HG03060 (cell line): ENCODE measurements at regions not wholly inside any gene's neighbourhood (a gene's known extent, or its start where the extent isn't known, plus 50 kb on each side); places are given as distances from the start of the nearest gene placed in this dataset.
"Not testable (repeated sequence)": the region's sequence is repeated elsewhere in the genome, so short reads cannot be mapped to it uniquely, and the experiment has no call there.

ENCODE experiments used
- ATAC-seq: cut with Tn5 transposase; IDR thresholded peaks from one replicate; pipeline ENCODE4 v1.9.1; 2021; ENCODE audit warnings: low read depth, moderate number of reproducible peaks; ENCODE audit not compliant: unreplicated experiment

DNA sequence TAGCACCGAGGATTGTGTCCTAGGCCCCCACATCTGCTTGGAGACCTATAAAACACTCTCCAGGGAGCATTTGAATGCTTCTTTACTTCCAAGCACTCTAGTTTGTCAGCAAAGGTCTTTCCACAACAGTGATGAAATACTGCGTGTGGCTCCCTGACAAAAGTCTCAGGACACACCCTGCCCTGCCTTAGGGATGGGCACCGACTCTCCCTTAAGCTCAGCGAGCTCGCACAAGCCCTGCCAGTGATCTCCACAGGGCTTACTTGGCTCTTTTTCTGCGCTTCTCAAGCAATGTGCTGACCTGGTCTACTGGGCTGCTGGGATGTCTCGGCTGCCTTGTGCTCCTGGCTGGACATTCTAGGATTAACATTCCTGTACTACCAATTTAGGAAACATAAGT is 84.3 kb upstream of the MPP7 start:
- no peak for ATAC-seq

DNA sequence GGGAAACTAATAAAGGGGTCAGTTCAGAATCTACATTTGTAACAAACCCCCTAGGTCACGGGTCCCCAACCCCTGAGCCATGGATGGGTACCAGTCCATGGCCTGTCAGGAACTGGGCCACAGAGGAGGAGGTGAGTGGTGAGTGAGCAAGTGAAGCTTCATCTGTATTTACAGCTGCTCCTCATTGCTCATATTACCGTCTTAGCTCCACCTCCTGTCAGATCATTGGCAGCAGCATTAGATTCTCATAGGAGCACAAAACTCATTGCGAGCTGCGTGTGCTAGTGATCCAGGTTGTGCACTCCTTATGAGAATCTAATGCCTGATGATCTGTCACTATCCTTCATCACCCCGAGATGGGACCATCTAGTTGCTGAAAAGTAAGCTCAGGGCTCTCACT is 88.4 kb upstream of the MPP7 start:
- ATAC-seq: no peak

DNA sequence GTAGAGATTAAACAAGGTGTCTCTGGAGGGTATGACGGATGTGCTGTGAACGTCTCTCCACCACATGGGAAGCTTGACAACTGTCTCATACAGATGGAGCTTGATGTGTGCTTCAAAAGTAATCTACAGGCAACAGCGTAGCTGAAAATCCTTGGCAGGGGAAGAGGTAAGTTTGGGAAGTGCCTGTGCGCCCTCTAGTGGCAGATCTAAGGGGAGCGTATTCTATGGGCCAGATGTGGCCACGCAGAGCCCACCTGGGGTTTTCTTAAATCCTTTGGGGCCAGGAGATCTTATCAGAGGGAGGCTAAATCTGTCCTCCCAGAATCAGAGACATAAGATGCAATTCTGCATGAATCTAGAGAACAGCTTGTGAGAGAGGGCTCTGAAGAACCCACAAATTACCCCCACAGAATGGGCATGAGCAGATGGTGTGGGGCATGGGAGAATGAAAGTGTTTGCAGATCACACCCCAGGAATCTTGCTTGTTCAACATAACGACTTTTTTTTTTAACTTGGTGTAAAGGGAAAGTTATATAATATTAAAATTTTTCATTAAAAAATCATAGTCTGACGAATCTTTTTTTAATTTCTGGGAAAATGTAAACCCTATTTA is 91.2 kb upstream of the MPP7 start:
- peak; percentile 67 for ATAC-seq

DNA sequence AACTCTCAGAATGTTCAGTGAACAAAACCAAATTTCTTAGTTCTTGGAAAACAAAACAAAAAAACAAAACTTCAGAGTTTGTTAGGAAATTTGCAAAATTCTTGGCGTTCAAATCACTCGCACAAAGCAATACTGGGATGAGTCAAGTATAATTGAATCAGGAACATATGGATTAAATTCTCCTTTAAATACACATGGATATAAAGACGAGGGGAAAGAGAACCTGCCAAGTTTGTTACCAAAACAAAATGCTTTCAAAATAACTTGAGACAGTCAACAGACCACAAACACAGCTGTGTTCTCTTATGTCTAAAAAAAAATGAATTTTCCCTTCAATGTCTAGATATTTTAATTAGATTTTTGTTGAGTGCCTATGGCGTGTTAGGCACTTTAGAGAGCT is 93.5 kb upstream of the MPP7 start:
- no peak for ATAC-seq

DNA sequence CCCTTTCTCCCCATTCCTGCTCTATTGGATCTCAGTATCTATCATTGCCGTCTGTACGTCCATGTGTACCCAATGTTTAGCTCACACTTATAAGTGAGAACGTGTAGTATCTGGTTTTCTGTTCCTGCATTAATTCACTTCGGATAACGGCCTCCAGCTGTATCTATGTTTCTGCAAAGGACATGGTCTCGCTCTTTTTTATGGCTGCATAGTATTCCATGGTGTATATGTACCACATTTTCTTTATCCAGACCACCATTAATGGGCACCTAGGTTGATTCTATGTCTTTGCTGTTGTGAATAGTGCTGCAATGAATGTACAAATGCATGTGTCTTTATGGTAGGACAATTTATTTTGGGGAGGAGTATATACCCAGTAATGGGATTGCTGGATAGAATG is 94.4 kb upstream of the MPP7 start:
- ATAC-seq: no peak

DNA sequence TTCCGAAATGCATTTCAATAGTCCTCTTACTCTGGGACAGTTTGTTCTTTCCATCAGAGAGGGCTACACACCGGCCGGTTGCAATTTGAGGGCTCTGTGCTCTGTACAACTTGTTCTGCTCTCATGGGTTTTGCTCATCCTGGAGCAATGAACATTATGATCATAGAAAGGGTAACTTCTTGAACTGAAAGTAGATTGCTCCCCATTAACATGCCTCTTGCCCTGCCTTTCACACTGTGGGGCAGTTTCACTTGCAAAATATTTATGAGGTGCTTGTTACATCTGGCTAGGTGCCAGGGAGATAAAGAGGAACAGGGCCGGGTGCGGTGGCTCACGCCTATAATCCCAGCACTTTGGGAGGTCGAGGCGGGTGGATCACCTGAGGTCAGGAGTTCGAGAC is 97.3 kb upstream of the MPP7 start:
- ATAC-seq: no peak

DNA sequence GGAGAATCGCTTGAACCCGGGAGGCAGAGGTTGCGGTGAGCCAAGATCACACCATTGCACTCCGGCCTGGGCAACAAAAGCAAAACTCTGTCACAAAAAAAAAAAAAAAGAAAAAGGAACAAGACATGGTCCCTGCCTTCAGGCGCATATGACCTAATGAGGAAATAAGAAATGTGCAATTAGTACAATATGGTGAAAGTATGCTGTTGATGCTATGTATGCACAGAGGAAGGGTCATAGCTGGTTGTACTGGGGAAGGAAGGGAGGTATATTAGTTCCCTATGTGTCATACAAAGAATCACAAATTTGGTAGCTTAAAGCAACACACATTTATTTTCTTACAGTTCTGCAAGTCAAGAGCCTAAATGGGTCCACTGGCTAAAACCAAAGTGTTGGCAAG is 97.8 kb upstream of the MPP7 start:
- ATAC-seq: no peak

DNA sequence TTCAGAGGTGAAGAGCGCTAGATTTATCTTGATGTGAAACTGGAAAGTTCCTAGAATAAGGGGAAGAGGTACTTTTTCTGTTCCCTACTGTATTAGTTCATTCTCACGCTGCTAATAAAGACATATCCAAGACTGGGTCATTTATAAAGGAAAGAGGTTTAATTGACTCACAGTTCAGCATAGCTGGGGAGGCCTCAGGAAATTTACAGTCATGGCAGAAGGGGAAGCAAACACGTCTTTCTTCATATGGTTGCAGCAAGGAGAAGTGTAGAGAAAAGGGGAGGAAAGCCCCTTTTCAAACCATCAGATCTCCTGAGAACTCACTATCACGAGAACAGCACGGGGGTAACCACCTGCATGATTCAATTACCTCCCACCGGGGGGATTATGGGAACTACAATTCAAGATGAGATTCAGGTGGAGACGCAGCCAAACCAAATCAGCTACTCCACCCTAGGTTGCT is 99.8 kb upstream of the MPP7 start:
- ATAC-seq: not testable (repeated sequence)

DNA sequence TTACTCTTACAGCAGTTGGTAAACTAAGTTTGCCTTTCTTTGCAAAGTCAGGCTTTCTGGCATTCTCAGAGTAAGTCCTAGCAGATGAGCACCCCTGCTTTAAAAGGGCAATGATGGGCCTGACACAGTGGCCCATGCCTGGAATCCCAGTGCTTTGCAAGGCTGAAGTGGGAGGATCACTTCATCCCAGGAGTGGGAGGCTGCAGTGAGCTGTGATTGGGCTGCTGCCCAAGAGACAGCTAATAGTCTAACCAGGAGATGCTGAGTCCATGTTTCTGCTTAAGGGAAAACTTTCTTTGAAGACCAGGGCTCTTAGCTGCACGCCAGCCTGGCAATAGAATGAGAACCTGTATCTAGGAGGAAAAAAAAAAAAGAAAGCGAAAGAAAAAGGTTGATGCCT is 100.2 kb upstream of the MPP7 start:
- ATAC-seq: no peak

DNA sequence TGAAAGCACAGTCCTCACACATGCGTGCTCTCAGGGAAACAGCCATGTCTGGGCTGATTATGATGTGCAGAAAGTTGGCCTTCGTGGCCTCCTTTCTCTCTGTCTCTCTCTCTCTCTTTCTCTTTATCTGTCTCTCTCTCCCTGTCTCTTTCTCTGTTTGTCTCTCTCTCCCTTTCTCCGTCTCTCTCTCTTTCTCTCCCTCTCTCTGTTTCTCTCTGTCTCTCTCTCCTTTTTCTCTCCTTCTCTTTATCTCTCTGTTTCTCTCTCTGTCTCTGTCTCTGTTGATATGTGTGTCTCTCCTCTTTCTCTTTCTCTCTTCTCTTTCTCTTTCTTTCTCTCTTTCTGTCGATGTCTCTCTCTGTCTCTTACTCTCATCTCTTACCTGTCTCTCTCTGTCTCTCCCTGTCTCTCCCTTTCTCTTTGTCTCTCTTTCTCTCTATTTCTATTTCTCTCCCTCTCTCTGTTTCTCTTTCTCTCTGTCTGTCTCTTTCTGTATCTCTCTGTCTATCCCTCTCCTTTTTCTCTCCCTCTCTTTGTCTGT is 105.4 kb upstream of the MPP7 start:
- ATAC-seq: no peak

DNA sequence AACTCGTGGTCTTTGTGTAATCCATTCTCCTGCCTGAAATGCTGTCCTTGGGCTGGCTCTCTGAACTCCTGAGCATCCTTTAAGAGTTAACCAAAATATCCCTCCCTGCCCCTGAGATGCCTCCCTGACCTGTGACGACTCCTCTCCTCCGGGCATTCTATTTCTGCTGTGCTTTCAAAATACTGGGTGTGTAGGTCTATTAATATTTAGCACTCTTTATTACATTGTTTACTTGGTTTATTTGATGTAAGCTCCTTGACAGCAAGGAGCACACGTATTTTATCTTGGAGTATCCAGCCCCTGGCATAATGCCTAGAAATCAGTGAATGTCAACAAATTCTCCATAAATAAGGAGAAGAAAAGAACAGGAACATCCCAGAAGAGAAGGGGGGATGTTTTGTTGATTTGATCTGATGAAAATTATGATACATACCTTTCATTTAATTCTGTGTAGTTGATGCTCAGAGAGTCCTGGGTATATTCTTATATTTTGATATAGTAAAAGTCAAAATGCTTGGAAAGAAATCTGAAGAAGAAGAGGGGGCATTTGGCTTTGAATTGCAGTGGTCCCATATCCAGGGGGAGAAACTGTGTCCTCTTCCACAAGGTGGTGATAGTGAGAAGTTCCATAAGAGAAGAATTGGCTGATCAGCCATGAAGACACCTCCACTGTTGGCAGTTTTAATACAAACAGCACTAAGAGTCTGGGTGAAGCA is 107.7 kb upstream of the MPP7 start:
- ATAC-seq: no peak

DNA sequence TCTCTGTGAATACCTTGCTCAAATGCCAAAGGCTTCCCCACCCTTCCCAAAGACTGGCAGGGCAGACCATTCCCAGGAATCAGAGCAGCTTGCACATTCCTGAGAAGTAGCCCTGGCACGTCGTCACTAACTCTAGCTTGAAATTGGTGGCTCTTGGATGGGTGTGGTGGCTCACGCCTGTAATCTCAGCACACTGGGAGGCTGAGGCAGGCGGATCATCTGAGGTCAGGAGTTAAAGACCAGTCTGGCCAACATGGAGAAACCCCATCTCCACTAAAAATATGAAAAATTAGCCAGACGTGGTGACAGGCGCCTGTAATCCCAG is 108.2 kb upstream of the MPP7 start:
- no peak for ATAC-seq

DNA sequence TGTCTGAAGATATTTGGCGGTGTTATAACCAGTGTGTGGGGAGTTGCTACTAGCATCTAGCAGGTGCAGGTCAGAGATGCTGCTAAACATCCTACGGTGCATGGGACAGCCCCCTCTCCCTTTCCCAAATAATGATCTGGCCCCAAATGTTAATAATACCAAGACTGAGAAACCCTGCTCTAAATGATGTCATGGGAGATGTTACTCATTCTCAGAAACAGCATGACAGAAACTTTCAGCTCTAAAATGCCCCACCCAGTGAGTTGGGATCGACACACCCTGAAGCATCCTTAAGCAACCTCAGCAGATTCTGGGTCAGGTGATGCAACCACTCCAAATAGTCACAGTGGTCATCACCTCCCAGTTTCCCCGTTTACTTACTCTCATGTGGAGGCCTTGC is 108.8 kb upstream of the MPP7 start:
- ATAC-seq: no peak

DNA sequence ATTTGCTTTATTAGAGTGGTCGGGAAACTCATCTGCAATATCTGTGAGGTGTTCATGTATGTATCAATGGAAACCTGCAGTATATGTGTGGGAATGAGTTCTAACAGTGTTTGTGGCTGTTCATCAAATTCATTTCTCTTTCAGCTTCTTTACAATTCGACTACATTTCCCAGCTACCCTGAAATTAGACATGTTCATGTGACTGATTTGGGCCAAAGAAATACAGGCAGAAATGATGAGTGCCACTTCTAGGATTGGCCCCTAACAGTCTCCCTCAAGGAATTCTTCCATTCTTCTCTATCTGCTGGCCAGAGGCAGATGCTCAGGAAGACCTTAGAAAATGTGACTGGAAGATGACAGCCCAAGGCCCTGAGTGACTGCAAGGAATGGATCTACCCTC is 114.8 kb upstream of the WAC start:
- no peak for ATAC-seq

DNA sequence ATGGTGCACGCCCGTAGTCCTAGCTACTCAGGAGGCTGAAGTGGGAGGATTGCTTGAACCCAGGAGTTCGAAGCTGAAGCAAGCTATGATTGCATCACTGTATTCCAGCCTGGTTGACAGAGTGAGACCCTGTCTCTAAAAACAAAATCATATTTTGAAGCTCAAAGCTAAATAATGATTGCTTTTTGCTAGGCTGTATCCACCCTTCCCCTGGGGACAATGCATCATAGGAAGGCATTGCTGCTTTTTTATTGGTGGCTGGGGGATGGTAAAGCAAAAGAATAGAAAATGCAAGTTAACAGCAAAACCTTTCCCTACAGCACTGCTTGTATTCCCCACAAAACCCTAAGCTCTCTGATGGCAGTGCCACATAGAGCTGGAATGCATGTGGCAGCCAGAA is 107.5 kb upstream of the WAC start:
- ATAC-seq: no peak

DNA sequence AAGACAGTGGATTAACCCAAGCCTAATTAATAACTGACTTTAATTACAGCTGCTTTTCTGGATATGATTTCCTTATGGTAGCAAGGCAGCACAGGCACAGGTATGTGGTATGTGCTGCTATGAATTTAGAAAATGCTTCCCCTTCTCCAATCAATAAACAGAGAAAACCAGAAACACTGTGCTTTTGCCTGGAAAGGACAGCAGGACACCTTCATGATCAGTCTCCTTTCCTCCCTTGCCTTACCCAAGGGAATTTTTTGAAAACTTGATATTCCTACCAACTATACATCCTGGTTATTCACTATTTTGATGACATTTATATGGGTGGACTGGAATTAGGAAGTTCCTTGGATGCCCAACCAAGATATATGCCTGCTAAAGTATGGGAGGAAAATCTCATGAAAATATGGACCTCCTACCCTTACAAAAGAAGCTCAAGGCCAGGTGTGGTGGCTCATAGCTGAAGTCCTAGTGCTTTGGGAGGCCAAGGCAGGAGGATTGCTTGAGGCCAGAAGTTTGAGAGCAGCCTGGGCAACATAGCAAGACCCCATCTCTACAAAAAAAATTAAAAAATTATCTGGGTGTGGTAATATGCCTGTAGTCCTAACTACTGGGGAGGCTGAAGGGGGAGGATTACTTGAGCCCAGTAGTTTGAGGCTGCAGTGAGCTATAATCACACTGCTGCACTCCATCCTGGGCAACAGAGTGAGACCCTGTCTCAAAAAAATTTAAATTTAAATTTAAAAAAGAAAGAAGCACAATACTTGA is 106.3 kb upstream of the WAC start:
- ATAC-seq: no peak

DNA sequence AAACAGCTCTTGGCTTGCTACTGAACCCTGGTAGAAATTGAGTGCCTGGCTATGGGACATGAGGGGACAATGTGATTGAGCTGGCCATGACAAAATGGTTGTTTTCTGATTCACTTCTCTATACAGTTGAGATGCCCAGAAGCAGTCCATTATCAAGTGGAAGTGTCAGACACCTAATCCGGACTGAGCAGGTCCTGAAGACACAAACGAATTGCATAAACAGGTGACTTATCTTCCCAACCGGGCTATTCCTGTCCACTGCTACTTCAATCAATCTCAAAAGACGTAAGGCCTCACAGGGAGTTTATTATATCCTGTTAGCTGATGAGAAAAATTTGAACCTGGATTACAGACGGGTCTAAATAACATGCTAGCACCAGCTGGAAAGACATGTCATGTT is 105.5 kb upstream of the WAC start:
- no peak for ATAC-seq

DNA sequence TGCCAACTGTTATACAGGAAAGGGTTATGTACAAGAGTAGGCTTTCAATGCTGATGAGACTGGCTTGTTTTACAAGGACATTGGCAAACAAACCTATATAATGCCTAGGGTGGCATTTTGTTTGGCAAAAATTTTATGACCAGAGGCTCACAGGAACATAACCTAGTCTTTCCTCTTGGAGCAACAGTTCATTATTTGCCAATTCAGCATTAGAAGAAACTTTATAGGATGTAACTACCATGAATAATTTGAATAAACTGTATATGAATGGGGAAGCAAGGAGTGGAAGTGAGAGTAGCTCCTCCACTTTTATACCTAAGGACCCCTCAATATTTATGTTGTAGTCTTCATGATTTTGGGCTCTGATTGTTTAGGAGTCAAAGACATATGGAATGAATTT is 103.9 kb upstream of the WAC start:
- no peak for ATAC-seq

DNA sequence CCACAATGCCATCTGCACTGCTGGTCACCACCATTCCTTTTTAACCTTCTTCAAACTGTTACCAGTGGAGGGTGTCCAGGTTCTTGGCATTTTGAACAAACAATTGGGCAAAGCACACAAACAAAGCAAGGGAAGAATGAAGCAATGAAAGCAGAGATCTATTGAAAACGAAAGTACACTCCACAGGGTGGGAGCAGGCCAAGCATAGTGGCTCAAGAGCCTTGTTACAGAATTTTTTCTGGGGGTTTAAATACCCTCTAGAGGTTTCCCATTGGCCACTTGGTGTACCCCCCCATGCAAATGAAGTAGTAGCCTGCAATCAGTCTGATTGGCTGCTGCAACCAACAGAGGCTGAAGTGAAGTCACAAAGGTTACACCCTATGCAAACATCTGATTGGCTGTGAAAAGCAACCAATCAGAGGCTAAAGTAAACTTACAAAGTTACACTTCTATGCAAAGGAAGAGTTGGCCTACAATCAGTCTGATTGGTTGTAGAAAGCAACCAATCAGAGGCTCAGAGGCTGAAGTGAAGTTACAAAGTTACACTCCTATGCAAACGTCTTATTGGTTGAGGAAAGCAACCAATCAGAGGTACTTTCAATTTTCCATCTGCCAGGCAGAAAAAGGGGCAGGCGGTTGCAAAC is 103.2 kb upstream of the WAC start:
- no peak for ATAC-seq

DNA sequence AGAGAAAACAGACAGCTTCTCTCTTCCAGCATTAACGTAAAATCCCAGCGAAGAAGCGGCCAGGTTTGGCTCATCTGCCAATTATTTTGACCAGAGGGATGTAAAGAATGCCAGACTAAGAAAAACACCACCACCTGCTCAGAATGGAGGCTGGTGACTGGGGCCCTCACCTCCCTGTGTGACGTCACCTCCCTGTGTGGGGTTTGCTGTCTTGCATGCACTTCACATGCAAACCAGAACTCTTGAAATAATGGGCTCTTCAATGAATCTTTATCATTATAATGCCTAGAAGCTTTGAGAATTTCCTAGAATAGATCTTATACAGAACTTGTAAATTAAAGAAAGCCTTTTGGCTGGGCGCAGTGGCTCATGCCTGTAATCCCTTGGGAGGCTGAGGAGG is 101.8 kb upstream of the WAC start:
- ATAC-seq: no peak

DNA sequence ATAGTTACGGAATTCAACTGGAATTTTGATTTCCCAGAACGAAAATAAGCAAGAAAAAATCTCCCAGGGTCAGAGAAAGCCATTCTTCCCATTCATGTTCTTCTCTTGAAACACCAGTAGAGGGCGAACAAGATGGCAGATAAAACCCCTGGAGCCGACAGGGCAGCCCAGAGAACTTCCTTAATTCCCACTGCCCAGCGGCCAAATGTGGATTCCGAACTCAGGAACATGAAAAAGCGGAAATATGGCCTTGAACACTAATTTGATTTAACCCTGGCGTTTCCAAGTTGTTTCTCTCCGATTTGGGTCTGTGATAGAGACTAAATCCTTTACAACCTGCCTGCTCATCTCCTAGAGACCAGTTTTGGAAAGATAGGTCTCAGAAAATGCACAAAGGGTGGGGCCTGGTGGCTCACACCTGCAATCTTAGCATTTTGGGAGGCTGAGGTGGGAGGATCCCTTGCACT is 100.7 kb upstream of the WAC start:
- no peak for ATAC-seq
